ENCODE measurements at regions not wholly inside any gene's neighbourhood (a gene's known extent, or its start where the extent isn't known, plus 50 kb on each side); places are given as distances from the start of the nearest gene placed in this dataset.

GRCh38 chr9:71590362-71590761, 178.0 kb downstream of the CEMIP2 start:
- no peaks in the 10 kb centered on the region for H4K20me1 ChIP-seq (ENCODE audit: control insufficient read depth, insufficient read depth, low read depth, low read length)
- no peaks in the 10 kb centered on the region for H3K27me3 ChIP-seq (ENCODE audit: control insufficient read depth, low read length)
- no peaks in the 10 kb centered on the region for H3F3A ChIP-seq (ENCODE audit: control insufficient read depth, insufficient read depth)
- TF ChIP-seq EZH2phosphoT487 (IDR thresholded peaks at IDR 0.05; ENCODE audit: borderline replicate concordance, low read length), result no peak
- no peak for TF ChIP-seq CTCF (IDR thresholded peaks at IDR 0.05; ENCODE audit: low read depth, low read length, poor library complexity, severe bottlenecking)
- no peaks in the 10 kb centered on the region for H3K36me3 ChIP-seq (ENCODE audit: control insufficient read depth, low read length)
- H3K9me2 ChIP-seq (replicated peaks; ENCODE audit: control insufficient read depth, low read length), result no peaks in the 10 kb centered on the region
- H3K79me2 ChIP-seq (ENCODE audit: control insufficient read depth, low read length), result no peaks in the 10 kb centered on the region
- no peaks in the 10 kb centered on the region for H3K4me1 ChIP-seq (ENCODE audit: control insufficient read depth, low read length)
- H3K4me2 ChIP-seq (ENCODE audit: low read length), result no peak overlapping the region
- H3K9me3 ChIP-seq (ENCODE audit: control insufficient read depth, insufficient read depth, low read length), result no peaks in the 10 kb centered on the region
- no peak overlapping the region for H3K27ac ChIP-seq (ENCODE audit: low read depth, low read length)
- no peak overlapping the region for H3K4me3 ChIP-seq (ENCODE audit: low read length)

DNA sequence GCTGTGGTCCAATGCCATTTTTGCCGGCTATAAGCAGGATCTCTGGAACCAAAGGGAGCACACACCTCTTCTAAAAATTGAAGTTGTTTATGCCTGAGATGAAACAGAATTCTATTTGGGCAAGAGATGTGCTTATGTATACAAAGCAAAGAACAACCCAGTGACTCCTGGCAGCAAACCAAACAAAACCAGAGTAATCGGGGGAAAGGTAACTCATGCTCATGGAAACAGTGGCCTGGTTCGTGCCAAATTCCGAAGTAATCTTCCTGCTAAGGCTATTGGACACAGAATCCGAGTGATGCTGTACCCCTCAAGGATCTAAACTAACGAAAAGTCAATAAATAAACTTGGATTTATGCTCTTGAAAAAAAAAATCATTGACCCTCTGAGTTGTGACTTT, 178.7 kb downstream of the CEMIP2 start:
- Histone ChIP-seq H3K79me2 (ENCODE audit: control insufficient read depth, low read length) (no peaks in the 10 kb centered on the region), H3K36me3 (ENCODE audit: control insufficient read depth, low read length) (no peaks in the 10 kb centered on the region), H3K27ac (ENCODE audit: low read depth, low read length) (no peak overlapping the region), H3K27me3 (ENCODE audit: control insufficient read depth, low read length) (no peaks in the 10 kb centered on the region), H4K20me1 (ENCODE audit: control insufficient read depth, insufficient read depth, low read depth, low read length) (no peaks in the 10 kb centered on the region), H3K4me3 (ENCODE audit: low read length) (no peak overlapping the region), H3K4me2 (ENCODE audit: low read length) (no peak overlapping the region), H3K9me2 (replicated peaks; ENCODE audit: control insufficient read depth, low read length) (no peaks in the 10 kb centered on the region), H3K4me1 (ENCODE audit: control insufficient read depth, low read length) (no peaks in the 10 kb centered on the region), H3K9me3 (ENCODE audit: control insufficient read depth, insufficient read depth, low read length) (no peaks in the 10 kb centered on the region), H3F3A (ENCODE audit: control insufficient read depth, insufficient read depth) (no peaks in the 10 kb centered on the region)
- TF ChIP-seq EZH2phosphoT487 (IDR thresholded peaks at IDR 0.05; ENCODE audit: borderline replicate concordance, low read length) (no peak), CTCF (IDR thresholded peaks at IDR 0.05; ENCODE audit: low read depth, low read length, poor library complexity, severe bottlenecking) (no peak)

DNA sequence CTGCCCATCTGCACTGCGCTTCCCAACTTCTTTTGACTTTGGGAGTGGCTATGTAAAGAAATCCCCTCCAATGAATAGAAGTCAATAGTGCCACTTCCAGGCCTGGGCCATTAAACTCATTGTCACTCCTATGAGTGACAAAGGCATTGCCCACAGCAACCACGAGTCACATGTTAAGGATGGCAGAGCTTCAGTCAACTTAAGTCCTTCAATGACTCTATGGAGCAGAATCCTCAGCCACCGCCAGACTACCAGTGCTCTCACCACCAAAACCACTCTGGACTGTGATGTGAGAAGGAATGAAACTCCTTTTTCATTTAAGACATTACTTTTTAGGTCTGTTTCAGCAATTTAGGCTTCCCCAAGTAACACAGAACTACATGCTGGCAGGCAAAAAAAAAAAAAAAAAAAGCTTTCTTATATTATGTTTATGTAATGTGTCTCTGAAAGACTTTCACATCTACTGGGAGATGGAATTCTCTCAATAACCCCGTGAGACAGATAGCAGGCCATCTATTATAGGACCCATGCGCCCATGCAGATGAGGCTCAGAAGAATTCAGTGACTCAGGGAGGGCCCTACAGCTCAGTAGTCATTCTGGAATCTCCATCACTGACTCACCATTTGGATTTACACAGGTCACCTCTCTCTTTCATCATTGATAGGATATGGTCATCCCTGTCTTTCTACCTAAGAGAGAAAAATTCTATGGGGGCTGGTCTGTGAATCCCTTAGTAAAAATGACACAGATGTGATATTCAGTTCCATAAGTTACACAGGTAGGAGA, 180.5 kb downstream of the CEMIP2 start:
- H3K4me2 ChIP-seq (ENCODE audit: low read length), result no peak overlapping the region
- H3K9me2 ChIP-seq (replicated peaks; ENCODE audit: control insufficient read depth, low read length), result no peaks in the 10 kb centered on the region
- H3K4me3 ChIP-seq (ENCODE audit: low read length), result no peak overlapping the region
- H3K27me3 ChIP-seq (ENCODE audit: control insufficient read depth, low read length), result no peaks in the 10 kb centered on the region
- H3K9me3 ChIP-seq (ENCODE audit: control insufficient read depth, insufficient read depth, low read length), result no peaks in the 10 kb centered on the region
- TF ChIP-seq EZH2phosphoT487 (IDR thresholded peaks at IDR 0.05; ENCODE audit: borderline replicate concordance, low read length), result no peak
- no peak for TF ChIP-seq CTCF (IDR thresholded peaks at IDR 0.05; ENCODE audit: low read depth, low read length, poor library complexity, severe bottlenecking)
- no peaks in the 10 kb centered on the region for H3F3A ChIP-seq (ENCODE audit: control insufficient read depth, insufficient read depth)
- H3K79me2 ChIP-seq (ENCODE audit: control insufficient read depth, low read length), result no peaks in the 10 kb centered on the region
- no peaks in the 10 kb centered on the region for H3K36me3 ChIP-seq (ENCODE audit: control insufficient read depth, low read length)
- H3K4me1 ChIP-seq (ENCODE audit: control insufficient read depth, low read length), result no peaks in the 10 kb centered on the region
- no peaks in the 10 kb centered on the region for H4K20me1 ChIP-seq (ENCODE audit: control insufficient read depth, insufficient read depth, low read depth, low read length)
- H3K27ac ChIP-seq (ENCODE audit: low read depth, low read length), result no peak overlapping the region
